Breast epithelium (tissue), 4 donors: ENCODE measurements at regions not wholly inside any gene's neighbourhood (a gene's known extent, or its start where the extent isn't known, plus 50 kb on each side); places are given as distances from the start of the nearest gene placed in this dataset.

Source experiments
- DNase-seq, 2 donors: peaks; one replicate each; pipeline ENCODE4 v3.0.0-alpha.2; 2019; ENCODE audit warnings: low spot score in 2 of 2
- H3K27ac ChIP-seq, 2 donors: fragments of 200-600 bp; sonication (generic) in 1 of 2; one replicate each; pipeline ENCODE4 v1.5.1; 2016 to 2019; ENCODE audit warnings: mild to moderate bottlenecking in 1 of 2
- H3K27me3 ChIP-seq, 2 donors: fragments of 200-600 bp; sonication (generic) in 1 of 2; one replicate each; pipeline versions ENCODE4 v1.5.1 to v1.6.0; 2017 to 2019; ENCODE audit warnings: control low read depth in 1 of 2, mild to moderate bottlenecking in 1 of 2
- H3K36me3 ChIP-seq: fragments of 200-600 bp; one replicate; pipeline ENCODE4 v1.5.1; 2019
- H3K4me1 ChIP-seq, 2 donors: fragments of 200-600 bp; sonication (generic); one replicate each; pipeline ENCODE4 v1.5.1; 2016 to 2019; ENCODE audit warnings: control low read depth in 1 of 2
- H3K4me3 ChIP-seq, 3 donors: fragments of 200-600 bp; sonication (generic); 1 replicate in 2 of 3; 2 replicates in 1 of 3; pipeline ENCODE4 v1.5.1; 2016 to 2019; ENCODE audit warnings: mild to moderate bottlenecking in 3 of 3, moderate library complexity in 2 of 3
- H3K9me3 ChIP-seq, 2 donors: fragments of 200-600 bp; sonication (generic) in 1 of 2; one replicate each; pipeline ENCODE4 v1.5.1; 2016 to 2019; ENCODE audit warnings: control low read depth in 1 of 2
- POLR2A ChIP-seq: fragments of 450-650 bp; IDR thresholded peaks from one replicate; pipeline ENCODE4 v1.6.1; 2016; ENCODE audit warnings: antibody characterized with exemption, mild to moderate bottlenecking, moderate library complexity
- POLR2AphosphoS5 ChIP-seq, 3 donors: sonication (generic); formaldehyde crosslinking; IDR thresholded peaks; one replicate each; pipeline ENCODE4 v1.6.1; 2017; ENCODE audit warnings: antibody characterized with exemption in 3 of 3
- intact Hi-C: fragments of 100-400 bp; cut with DNase I; formaldehyde crosslinking; loops from one replicate; pipeline ENCODE4 v1.15.1; 2023; ENCODE audit warnings: low total_unique reads
- TF ChIP-seq, protein P1 (sequence below), 3 donors: fragments of 450-650 bp; IDR thresholded peaks; one replicate each; pipeline ENCODE4 v1.5.1; 2016 to 2017; ENCODE audit warnings: antibody characterized with exemption in 3 of 3, mild to moderate bottlenecking in 3 of 3, moderate library complexity in 3 of 3

DNA sequence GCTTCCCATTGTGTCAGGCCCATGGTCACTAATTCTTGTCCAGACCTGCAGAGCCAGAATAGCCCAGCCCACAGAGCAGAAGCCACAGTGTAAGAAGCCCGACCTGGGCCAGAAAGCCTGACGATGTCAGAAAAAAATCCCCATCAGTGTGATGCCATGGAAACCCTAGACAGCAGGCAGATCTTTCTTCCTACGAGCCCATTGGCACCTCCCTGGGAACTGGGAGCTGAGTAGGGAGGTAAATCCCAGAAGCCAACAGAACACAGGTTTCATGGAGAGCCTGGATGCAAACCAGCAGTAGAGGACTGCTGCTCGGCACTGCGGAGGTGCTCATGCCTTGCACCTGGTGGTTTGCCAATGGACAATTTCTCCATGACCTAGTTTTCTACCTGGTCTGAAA is 82.2 kb upstream of the SLC22A16 start:
- DNase-seq, result no peak
- intact Hi-C loops, result loop anchor here (5.0 kb wide), 1 partner anchor 974 kb away; no protein-coding TSS in a partner anchor
- H3K27me3 ChIP-seq, result no peaks in the 10 kb centered on the region
- H3K36me3 ChIP-seq, result no peaks in the 10 kb centered on the region
- no peak overlapping the region for H3K4me3 ChIP-seq
- no peaks in the 10 kb centered on the region for H3K4me1 ChIP-seq
- TF ChIP-seq, protein P1, sequence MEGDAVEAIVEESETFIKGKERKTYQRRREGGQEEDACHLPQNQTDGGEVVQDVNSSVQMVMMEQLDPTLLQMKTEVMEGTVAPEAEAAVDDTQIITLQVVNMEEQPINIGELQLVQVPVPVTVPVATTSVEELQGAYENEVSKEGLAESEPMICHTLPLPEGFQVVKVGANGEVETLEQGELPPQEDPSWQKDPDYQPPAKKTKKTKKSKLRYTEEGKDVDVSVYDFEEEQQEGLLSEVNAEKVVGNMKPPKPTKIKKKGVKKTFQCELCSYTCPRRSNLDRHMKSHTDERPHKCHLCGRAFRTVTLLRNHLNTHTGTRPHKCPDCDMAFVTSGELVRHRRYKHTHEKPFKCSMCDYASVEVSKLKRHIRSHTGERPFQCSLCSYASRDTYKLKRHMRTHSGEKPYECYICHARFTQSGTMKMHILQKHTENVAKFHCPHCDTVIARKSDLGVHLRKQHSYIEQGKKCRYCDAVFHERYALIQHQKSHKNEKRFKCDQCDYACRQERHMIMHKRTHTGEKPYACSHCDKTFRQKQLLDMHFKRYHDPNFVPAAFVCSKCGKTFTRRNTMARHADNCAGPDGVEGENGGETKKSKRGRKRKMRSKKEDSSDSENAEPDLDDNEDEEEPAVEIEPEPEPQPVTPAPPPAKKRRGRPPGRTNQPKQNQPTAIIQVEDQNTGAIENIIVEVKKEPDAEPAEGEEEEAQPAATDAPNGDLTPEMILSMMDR (IDR thresholded peaks at IDR 0.05), result no peak
- TF ChIP-seq POLR2A, result no peak
- no peak for TF ChIP-seq POLR2AphosphoS5 (IDR thresholded peaks at IDR 0.05)
- H3K9me3 ChIP-seq, result no peaks in the 10 kb centered on the region
- H3K27ac ChIP-seq, result no peak overlapping the region

DNA sequence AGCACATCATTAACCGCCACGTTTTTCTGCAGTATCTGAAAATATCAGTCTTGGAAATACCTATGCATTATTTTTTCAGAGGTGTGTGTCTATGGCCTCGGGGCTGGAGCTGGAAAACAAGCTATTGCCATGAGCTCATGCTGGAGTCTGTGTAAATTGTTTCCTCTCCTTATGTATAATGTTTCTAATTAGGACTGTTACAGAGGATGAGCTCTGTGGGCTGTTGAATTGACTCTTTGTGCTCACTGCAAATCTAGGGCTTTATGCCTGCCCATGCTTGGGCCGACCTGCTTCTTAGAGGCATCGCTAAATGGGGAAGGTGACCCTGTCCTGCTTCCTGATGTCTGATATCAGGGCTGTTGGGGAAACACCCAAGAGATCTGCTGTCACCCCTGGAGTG is 80.8 kb upstream of the SLC22A16 start:
- Histone ChIP-seq H3K4me1 (no peaks in the 10 kb centered on the region), H3K27ac (peak overlapping the region in 1 of 2 donors; percentile 19), H3K4me3 (no peak overlapping the region), H3K27me3 (no peaks in the 10 kb centered on the region), H3K9me3 (no peaks in the 10 kb centered on the region), H3K36me3 (no peaks in the 10 kb centered on the region)
- TF ChIP-seq POLR2AphosphoS5 (IDR thresholded peaks at IDR 0.05) (no peak), POLR2A (no peak)
- TF ChIP-seq, protein P1 (IDR thresholded peaks at IDR 0.05), result no peak
- intact Hi-C loops, result loop anchor here (5.0 kb wide), 1 partner anchor 975 kb away; no protein-coding TSS in a partner anchor
- DNase-seq, result no peak

DNA sequence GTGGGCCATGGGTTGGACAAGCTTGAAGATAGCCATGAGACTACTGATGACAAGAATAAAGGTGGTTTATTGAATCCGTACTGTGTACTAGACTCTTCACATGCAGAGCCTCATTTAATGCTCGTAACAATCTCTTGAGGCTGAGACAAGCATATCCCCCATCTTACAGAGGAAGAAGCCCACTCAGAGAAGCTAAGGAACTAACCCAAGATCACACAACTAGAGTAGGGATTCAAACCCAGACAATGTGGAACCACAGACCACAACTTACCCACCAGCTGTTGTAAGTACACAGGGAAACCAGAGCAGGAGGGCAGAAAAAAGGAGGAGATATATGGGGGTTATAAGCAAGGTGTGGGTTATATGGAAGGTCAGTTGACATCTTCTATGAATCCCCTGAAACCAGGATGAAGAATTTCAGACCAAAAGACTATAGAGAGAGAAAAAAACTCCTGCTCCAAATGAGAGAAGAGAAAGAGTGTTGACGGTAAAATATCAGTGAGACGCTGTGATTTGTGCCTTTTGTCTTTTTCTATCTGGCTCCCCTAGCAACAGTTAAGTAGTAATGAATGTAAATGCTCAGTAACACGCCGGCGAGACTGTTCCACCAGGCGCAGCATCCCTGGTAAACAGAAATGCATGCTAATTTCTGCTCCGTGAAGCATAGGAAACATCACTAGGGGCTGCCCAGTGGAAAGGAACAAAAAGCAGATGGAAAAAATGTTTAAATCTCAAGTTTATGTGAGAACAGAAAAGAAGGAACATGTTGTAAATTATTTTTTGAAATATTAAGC is 80.1 kb upstream of the SLC22A16 start:
- H3K9me3 ChIP-seq, result peaks cover 0 to 5% of the 10 kb centered on the region in 2 donors
- TF ChIP-seq, protein P1 (IDR thresholded peaks at IDR 0.05), result no peak
- TF ChIP-seq POLR2AphosphoS5 (IDR thresholded peaks at IDR 0.05) (no peak), POLR2A (no peak)
- no peaks in the 10 kb centered on the region for H3K27me3 ChIP-seq
- H3K27ac ChIP-seq, result no peak overlapping the region
- DNase-seq, result no peak
- H3K36me3 ChIP-seq, result no peaks in the 10 kb centered on the region
- H3K4me1 ChIP-seq, result no peaks in the 10 kb centered on the region
- intact Hi-C loops, result loop anchor here (5.0 kb wide), 1 partner anchor 976 kb away; no protein-coding TSS in a partner anchor
- no peak overlapping the region for H3K4me3 ChIP-seq

DNA sequence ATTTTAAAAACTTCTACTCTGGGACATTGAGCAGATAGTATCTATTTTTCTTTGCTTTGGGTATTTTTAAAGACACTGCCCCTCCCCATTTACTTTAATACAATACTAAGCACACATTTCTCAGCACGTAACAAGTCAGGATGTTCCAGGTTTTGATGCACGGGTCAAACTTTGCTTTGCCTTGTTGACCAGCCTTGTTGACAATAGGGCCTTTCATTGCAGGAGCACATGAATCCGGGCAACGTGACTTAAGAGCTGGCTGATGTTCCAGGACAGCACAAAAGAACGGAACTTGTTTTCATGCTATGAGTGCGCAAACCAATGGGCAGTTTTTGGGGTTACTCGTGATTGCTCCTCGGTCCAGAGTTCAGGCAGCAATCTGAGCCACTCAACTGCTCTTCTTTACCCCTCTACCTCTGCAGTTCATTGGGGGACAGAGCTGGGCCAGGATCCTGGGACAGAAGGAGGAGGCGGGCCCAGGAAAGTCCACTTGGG is 78.6 kb upstream of the SLC22A16 start:
- no peaks in the 10 kb centered on the region for H3K27me3 ChIP-seq
- peak in 1 of 2 donors; percentile 54 for DNase-seq
- TF ChIP-seq POLR2AphosphoS5 (IDR thresholded peaks at IDR 0.05), result peak in 1 of 3 donors; percentile 25
- TF ChIP-seq, protein P1 (IDR thresholded peaks at IDR 0.05), result no peak
- H3K4me1 ChIP-seq, result no peaks in the 10 kb centered on the region
- no peaks in the 10 kb centered on the region for H3K36me3 ChIP-seq
- peaks cover 0 to 5% of the 10 kb centered on the region in 2 donors for H3K9me3 ChIP-seq
- no peak overlapping the region for H3K4me3 ChIP-seq
- intact Hi-C loops, result loop anchor here (5.0 kb wide), 1 partner anchor 977 kb away; no protein-coding TSS in a partner anchor
- peak overlapping the region; percentile 81 to 83 for H3K27ac ChIP-seq

DNA sequence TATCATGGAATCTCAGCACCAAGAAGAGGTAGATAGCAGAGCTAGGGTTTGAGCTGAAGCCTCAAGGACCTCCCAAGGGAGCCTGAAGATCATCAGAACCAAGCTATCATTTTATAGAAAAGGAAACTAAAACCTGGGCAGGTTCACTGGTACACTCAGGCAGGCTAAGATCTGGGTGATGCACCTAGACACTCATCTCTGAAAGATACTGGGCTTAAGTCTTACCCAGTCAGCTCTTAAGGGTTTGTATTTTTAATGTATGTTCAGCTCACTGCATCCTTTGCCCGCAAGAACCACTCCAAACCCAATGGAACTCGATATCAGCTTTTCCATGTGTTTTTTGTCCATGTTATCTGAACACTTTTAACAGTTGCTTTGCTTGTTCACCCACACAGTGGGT is 78.0 kb upstream of the SLC22A16 start:
- H3K27ac ChIP-seq, result peak overlapping the region; percentile 81 to 83
- H3K4me1 ChIP-seq, result no peaks in the 10 kb centered on the region
- intact Hi-C loops, result no loop called here
- no peaks in the 10 kb centered on the region for H3K36me3 ChIP-seq
- no peak for DNase-seq
- TF ChIP-seq POLR2AphosphoS5 (IDR thresholded peaks at IDR 0.05) (no peak), POLR2A (no peak)
- TF ChIP-seq, protein P1 (IDR thresholded peaks at IDR 0.05), result no peak
- H3K9me3 ChIP-seq, result peaks cover 0 to 5% of the 10 kb centered on the region in 2 donors
- no peaks in the 10 kb centered on the region for H3K27me3 ChIP-seq
- H3K4me3 ChIP-seq, result no peak overlapping the region
